HL-60 (cell line): ENCODE measurements at regions not wholly inside any gene's neighbourhood (a gene's known extent, or its start where the extent isn't known, plus 50 kb on each side); places are given as distances from the start of the nearest gene placed in this dataset.

Experiments
- DNase-seq, 2 experiments: peaks; one replicate each; pipeline ENCODE4 v3.0.0-alpha.2; 2010 to 2020; ENCODE audit warnings: low read depth in 1 of 2, low spot score in 1 of 2
- H3K27ac ChIP-seq: fragments of 250-450 bp; sonication (Bioruptor Pico); replicated peaks from 2 replicates; pipeline ENCODE4 v1.5.1; 2020; ENCODE audit warnings: mild to moderate bottlenecking, moderate library complexity
- H3K27me3 ChIP-seq: fragments of 250-450 bp; sonication (Bioruptor Pico); 2 replicates; pipeline ENCODE4 v1.5.1; 2021; ENCODE audit warnings: mild to moderate bottlenecking, moderate library complexity; ENCODE audit not compliant: insufficient read depth, poor library complexity, severe bottlenecking
- H3K4me3 ChIP-seq: replicated peaks from 2 replicates; pipeline ENCODE4 v1.5.1; 2011; ENCODE audit warnings: mild to moderate bottlenecking, control low read depth, low read length; ENCODE audit not compliant: insufficient read depth
- GABPA ChIP-seq: IDR thresholded peaks from 2 replicates; pipeline ENCODE4 v1.6.1; 2012; ENCODE audit warnings: low read depth
- POLR2AphosphoS5 ChIP-seq: IDR thresholded peaks from 2 replicates; pipeline ENCODE4 v1.6.1; 2012; ENCODE audit warnings: low read depth
- SPI1 ChIP-seq: IDR thresholded peaks from 2 replicates; pipeline ENCODE4 v1.6.1; 2012; ENCODE audit warnings: low read depth, mild to moderate bottlenecking, borderline replicate concordance
- TF ChIP-seq, protein P1 (sequence below): IDR thresholded peaks from one replicate; pipeline ENCODE4 v1.5.1; 2011; ENCODE audit warnings: low read length, control low read depth, inconsistent platforms; ENCODE audit not compliant: insufficient read depth
- TF ChIP-seq, protein P2 (sequence below): IDR thresholded peaks from 2 replicates; pipeline ENCODE4 v1.6.1; 2012; ENCODE audit warnings: low read depth; ENCODE audit not compliant: insufficient replicate concordance

DNA sequence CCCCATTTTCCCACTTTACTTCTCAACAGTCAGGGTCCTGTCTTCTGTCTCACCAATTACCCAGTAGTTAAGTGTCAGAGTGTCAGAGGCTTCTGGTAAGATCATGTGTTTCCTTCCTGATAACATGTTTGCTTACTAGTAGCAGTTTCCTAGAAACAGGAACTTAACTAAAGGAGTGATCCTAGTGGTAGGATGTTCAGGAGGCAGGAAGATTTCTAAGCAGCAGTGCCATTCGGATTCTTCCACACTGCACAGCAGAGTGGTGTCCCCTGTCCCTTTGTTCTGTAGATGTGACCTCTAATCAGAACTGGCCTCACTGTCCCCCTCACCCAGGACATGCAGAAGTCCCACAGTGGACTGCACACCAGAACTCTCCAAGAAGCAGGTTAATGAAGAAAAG lies 221.8 kb upstream of the OSR1 start:
- H3K27ac ChIP-seq, result no peak overlapping the region
- no peak for DNase-seq
- TF ChIP-seq, protein P1, sequence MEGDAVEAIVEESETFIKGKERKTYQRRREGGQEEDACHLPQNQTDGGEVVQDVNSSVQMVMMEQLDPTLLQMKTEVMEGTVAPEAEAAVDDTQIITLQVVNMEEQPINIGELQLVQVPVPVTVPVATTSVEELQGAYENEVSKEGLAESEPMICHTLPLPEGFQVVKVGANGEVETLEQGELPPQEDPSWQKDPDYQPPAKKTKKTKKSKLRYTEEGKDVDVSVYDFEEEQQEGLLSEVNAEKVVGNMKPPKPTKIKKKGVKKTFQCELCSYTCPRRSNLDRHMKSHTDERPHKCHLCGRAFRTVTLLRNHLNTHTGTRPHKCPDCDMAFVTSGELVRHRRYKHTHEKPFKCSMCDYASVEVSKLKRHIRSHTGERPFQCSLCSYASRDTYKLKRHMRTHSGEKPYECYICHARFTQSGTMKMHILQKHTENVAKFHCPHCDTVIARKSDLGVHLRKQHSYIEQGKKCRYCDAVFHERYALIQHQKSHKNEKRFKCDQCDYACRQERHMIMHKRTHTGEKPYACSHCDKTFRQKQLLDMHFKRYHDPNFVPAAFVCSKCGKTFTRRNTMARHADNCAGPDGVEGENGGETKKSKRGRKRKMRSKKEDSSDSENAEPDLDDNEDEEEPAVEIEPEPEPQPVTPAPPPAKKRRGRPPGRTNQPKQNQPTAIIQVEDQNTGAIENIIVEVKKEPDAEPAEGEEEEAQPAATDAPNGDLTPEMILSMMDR, result no peak
- TF ChIP-seq SPI1 (no peak), POLR2AphosphoS5 (no peak), GABPA (no peak)
- TF ChIP-seq, protein P2, sequence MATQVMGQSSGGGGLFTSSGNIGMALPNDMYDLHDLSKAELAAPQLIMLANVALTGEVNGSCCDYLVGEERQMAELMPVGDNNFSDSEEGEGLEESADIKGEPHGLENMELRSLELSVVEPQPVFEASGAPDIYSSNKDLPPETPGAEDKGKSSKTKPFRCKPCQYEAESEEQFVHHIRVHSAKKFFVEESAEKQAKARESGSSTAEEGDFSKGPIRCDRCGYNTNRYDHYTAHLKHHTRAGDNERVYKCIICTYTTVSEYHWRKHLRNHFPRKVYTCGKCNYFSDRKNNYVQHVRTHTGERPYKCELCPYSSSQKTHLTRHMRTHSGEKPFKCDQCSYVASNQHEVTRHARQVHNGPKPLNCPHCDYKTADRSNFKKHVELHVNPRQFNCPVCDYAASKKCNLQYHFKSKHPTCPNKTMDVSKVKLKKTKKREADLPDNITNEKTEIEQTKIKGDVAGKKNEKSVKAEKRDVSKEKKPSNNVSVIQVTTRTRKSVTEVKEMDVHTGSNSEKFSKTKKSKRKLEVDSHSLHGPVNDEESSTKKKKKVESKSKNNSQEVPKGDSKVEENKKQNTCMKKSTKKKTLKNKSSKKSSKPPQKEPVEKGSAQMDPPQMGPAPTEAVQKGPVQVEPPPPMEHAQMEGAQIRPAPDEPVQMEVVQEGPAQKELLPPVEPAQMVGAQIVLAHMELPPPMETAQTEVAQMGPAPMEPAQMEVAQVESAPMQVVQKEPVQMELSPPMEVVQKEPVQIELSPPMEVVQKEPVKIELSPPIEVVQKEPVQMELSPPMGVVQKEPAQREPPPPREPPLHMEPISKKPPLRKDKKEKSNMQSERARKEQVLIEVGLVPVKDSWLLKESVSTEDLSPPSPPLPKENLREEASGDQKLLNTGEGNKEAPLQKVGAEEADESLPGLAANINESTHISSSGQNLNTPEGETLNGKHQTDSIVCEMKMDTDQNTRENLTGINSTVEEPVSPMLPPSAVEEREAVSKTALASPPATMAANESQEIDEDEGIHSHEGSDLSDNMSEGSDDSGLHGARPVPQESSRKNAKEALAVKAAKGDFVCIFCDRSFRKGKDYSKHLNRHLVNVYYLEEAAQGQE, result no peak
- no peaks in the 10 kb centered on the region for H3K27me3 ChIP-seq
- H3K4me3 ChIP-seq, result no peak overlapping the region

DNA sequence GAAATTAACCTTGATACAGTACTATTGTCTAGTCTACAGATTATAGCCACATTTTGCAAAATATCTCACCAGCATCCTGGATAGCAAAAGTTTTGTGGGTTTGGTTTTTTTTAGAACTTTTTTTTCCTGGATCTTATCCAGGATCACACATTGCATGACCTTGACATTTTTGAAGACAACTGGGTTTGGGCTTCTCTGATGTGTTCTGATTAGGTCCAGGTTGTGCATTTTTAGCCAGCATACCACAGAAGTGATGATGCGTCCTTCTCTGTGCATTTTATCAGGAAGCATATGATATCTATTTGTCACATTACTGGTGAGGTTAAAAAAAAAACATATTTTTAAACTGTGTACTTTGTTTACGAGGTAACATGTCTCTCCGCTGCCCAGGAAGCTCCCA lies 221.0 kb upstream of the OSR1 start:
- Histone ChIP-seq H3K4me3 (no peak overlapping the region), H3K27me3 (no peaks in the 10 kb centered on the region), H3K27ac (no peak overlapping the region)
- DNase-seq, result no peak
- TF ChIP-seq SPI1 (no peak), POLR2AphosphoS5 (no peak)
- TF ChIP-seq, protein P2, result no peak

DNA sequence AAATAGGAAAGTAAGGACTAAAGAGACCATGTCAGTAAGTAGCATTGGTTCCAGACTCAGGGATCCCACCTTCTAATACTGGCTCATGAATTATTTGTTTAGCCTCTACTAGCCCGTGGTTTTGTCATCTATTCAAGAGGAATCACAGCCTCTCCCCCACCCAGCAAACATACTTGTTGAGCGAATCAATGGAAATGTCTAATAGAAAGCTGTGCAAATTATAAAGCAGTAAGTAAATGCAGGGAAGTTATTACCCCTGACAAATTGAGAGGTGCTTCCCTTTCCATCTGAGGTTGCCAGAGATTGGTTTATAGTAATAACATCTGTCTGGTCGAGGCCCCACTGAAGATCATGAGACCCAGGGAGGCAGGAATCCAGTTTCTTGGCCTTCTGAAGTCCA lies 219.3 kb upstream of the OSR1 start:
- no peak overlapping the region for H3K27ac ChIP-seq
- DNase-seq, result no peak

More for the DNA sequence above, 219.3 kb upstream of the OSR1 start:
- TF ChIP-seq, protein P2, result no peak
- TF ChIP-seq SPI1, result no peak
- no peak for TF ChIP-seq POLR2AphosphoS5
- no peak for TF ChIP-seq GABPA
- TF ChIP-seq, protein P1, result no peak
- H3K27me3 ChIP-seq, result no peaks in the 10 kb centered on the region
- no peak overlapping the region for H3K4me3 ChIP-seq
